ENCODE measurements at regions not wholly inside any gene's neighbourhood (a gene's known extent, or its start where the extent isn't known, plus 50 kb on each side); places are given as distances from the start of the nearest gene placed in this dataset.

DNA sequence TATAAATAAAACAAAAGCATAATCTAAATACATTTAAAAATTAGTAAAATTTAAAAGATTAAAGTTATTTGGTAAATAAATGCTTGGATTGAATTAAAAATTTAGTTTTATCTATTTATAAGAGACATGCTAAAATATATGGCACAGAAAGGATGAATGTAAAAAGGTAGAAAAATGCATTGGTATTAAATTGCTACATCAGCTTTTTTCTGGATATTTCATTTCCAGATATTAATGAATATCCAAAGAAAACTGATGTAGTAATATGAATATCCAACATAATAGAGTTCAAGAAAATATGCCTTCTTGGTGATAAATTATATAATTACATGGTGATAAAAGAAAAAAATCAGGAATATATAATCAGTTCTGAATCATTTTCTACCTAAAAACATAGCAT, 1743.9 kb downstream of the RPA4 start:
- DNase-seq (ENCODE audit: low read depth, low spot score) (no peak), FAIRE-seq (no peak)
- POLR2A ChIA-PET = no interaction called here
- no peak overlapping the region for H3K9ac ChIP-seq (replicated peaks; ENCODE audit: extremely low read depth, insufficient read depth, low read length)
- no peaks in the 10 kb centered on the region for H3K9me3 ChIP-seq (replicated peaks; ENCODE audit: control insufficient read depth, insufficient read depth, low read length)
- intact Hi-C loops (cut with micrococcal nuclease) (no loop called here), dilution Hi-C loops (cut with MboI; ENCODE audit: extremely low pct_ligation_motif_present, low sequenced_read_pairs) (no loop called here)
- no peaks in the 10 kb centered on the region for H4K20me1 ChIP-seq (replicated peaks; ENCODE audit: control insufficient read depth, extremely low read depth, insufficient read depth, low read length)
- CTCF ChIA-PET = no interaction called here
- H3K4me1 ChIP-seq (ENCODE audit: control insufficient read depth, extremely low read depth, insufficient read depth, low read length) = no peaks in the 10 kb centered on the region
- H3K36me3 ChIP-seq (ENCODE audit: control insufficient read depth in 2 of 2, extremely low read depth in 1 of 2, insufficient read depth in 2 of 2, low read length in 2 of 2) = no peaks in the 10 kb centered on the region
- no peak overlapping the region for H3K27ac ChIP-seq (ENCODE audit: insufficient read depth, low read depth, low read length)
- H3K9me1 ChIP-seq (replicated peaks; ENCODE audit: control insufficient read depth, extremely low read depth, insufficient read depth, low read length) = no peaks in the 10 kb centered on the region
- TF ChIP-seq FOS (IDR thresholded peaks at IDR 0.05; ENCODE audit: borderline replicate concordance, insufficient read depth, low read length) = no peak
- TF ChIP-seq POLR2AphosphoS5 (IDR thresholded peaks at IDR 0.05; ENCODE audit: insufficient read depth, low read depth, low read length) = no peak
- no peak for TF ChIP-seq JUN (IDR thresholded peaks at IDR 0.05; ENCODE audit: borderline replicate concordance, insufficient read depth, insufficient read length, low read depth)
- TF ChIP-seq, protein P1, sequence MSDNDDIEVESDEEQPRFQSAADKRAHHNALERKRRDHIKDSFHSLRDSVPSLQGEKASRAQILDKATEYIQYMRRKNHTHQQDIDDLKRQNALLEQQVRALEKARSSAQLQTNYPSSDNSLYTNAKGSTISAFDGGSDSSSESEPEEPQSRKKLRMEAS (IDR thresholded peaks at IDR 0.05; ENCODE audit: insufficient read depth, insufficient read length) = no peak
- H3K4me3 ChIP-seq (replicated peaks in 1 of 3; ENCODE audit: insufficient read depth in 1 of 3, low read depth in 1 of 3, low read length in 3 of 3) = no peak overlapping the region
- H3K4me2 ChIP-seq (ENCODE audit: insufficient read depth, low read length) = no peak overlapping the region
- H3K79me2 ChIP-seq (ENCODE audit: control insufficient read depth, insufficient read depth, low read length) = no peaks in the 10 kb centered on the region
- no peaks in the 10 kb centered on the region for H3K27me3 ChIP-seq (ENCODE audit: control insufficient read depth in 2 of 2, insufficient read depth in 2 of 2, low read length in 2 of 2)
- no TSS peak for BruUV-seq (replicated peaks)
- H2AFZ ChIP-seq (ENCODE audit: low read depth, low read length) = no peak overlapping the region

DNA sequence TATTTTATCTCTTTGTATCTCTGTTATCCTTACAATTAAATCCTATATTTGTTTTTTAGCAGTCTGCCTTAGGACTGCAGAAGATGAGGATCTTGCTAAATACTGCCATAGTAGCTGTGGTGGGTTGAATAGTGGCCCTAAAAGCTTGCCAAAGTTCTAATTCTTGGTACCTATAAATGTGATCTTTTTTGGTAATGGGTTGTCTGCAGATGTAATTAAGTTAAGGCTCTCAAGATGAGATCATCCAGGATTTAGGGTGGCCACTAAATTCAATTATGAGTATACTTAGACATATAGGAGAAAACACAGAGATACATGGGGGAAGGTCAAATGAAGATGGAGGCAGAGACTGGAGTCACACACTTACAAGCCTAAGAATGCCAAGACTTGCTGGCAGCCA, 1753.7 kb downstream of the RPA4 start:
- no TSS peak for BruUV-seq (replicated peaks)

More for the DNA sequence above, 1753.7 kb downstream of the RPA4 start:
- H4K20me1 ChIP-seq (replicated peaks; ENCODE audit: control insufficient read depth, extremely low read depth, insufficient read depth, low read length) = no peaks in the 10 kb centered on the region
- DNase-seq (ENCODE audit: low read depth, low spot score) = no peak
- H3K36me3 ChIP-seq (ENCODE audit: control insufficient read depth in 2 of 2, extremely low read depth in 1 of 2, insufficient read depth in 2 of 2, low read length in 2 of 2) = no peaks in the 10 kb centered on the region
- H3K9me1 ChIP-seq (replicated peaks; ENCODE audit: control insufficient read depth, extremely low read depth, insufficient read depth, low read length) = no peaks in the 10 kb centered on the region
- no peaks in the 10 kb centered on the region for H3K4me1 ChIP-seq (ENCODE audit: control insufficient read depth, extremely low read depth, insufficient read depth, low read length)
- no peak overlapping the region for H3K9ac ChIP-seq (replicated peaks; ENCODE audit: extremely low read depth, insufficient read depth, low read length)
- dilution Hi-C loops (cut with MboI; ENCODE audit: extremely low pct_ligation_motif_present, low sequenced_read_pairs) = no loop called here
- ChIA-PET CTCF (no interaction called here), POLR2A (no interaction called here)
- intact Hi-C loops (cut with micrococcal nuclease) = no loop called here
- H3K79me2 ChIP-seq (ENCODE audit: control insufficient read depth, insufficient read depth, low read length) = no peaks in the 10 kb centered on the region
- H3K4me3 ChIP-seq (replicated peaks in 1 of 3; ENCODE audit: insufficient read depth in 1 of 3, low read depth in 1 of 3, low read length in 3 of 3) = no peak overlapping the region
- no peak overlapping the region for H2AFZ ChIP-seq (ENCODE audit: low read depth, low read length)
- FAIRE-seq = no peak
- no peak overlapping the region for H3K27ac ChIP-seq (ENCODE audit: insufficient read depth, low read depth, low read length)
- no peak overlapping the region for H3K4me2 ChIP-seq (ENCODE audit: insufficient read depth, low read length)
- H3K27me3 ChIP-seq (ENCODE audit: control insufficient read depth in 2 of 2, insufficient read depth in 2 of 2, low read length in 2 of 2) = no peaks in the 10 kb centered on the region
- H3K9me3 ChIP-seq (replicated peaks; ENCODE audit: control insufficient read depth, insufficient read depth, low read length) = no peaks in the 10 kb centered on the region
- TF ChIP-seq MYC (IDR thresholded peaks at IDR 0.05; ENCODE audit: low read depth, low read length) = no peak
- no peak for TF ChIP-seq JUN (IDR thresholded peaks at IDR 0.05; ENCODE audit: borderline replicate concordance, insufficient read depth, insufficient read length, low read depth)
- no peak for TF ChIP-seq FOS (IDR thresholded peaks at IDR 0.05; ENCODE audit: borderline replicate concordance, insufficient read depth, low read length)
- TF ChIP-seq EZH2 (IDR thresholded peaks at IDR 0.05; ENCODE audit: borderline replicate concordance, low read depth, low read length, severe bottlenecking) = no peak
- TF ChIP-seq GATA2 (IDR thresholded peaks at IDR 0.05; ENCODE audit: insufficient read depth, insufficient read length, low read depth, low read length) = no peak
- no peak for TF ChIP-seq POLR2AphosphoS5 (IDR thresholded peaks at IDR 0.05; ENCODE audit: insufficient read depth, low read depth, low read length)
- TF ChIP-seq, protein P2, sequence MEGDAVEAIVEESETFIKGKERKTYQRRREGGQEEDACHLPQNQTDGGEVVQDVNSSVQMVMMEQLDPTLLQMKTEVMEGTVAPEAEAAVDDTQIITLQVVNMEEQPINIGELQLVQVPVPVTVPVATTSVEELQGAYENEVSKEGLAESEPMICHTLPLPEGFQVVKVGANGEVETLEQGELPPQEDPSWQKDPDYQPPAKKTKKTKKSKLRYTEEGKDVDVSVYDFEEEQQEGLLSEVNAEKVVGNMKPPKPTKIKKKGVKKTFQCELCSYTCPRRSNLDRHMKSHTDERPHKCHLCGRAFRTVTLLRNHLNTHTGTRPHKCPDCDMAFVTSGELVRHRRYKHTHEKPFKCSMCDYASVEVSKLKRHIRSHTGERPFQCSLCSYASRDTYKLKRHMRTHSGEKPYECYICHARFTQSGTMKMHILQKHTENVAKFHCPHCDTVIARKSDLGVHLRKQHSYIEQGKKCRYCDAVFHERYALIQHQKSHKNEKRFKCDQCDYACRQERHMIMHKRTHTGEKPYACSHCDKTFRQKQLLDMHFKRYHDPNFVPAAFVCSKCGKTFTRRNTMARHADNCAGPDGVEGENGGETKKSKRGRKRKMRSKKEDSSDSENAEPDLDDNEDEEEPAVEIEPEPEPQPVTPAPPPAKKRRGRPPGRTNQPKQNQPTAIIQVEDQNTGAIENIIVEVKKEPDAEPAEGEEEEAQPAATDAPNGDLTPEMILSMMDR (IDR thresholded peaks at IDR 0.05; ENCODE audit: extremely low read depth in 1 of 2, insufficient read depth in 1 of 2, low read depth in 1 of 2, low read length in 2 of 2) = no peak
- TF ChIP-seq POLR2A (IDR thresholded peaks at IDR 0.05; ENCODE audit: low read depth, low read length) = no peak
- TF ChIP-seq, protein P1 (IDR thresholded peaks at IDR 0.05; ENCODE audit: insufficient read depth, insufficient read length) = no peak
